ENCODE measurements at regions not wholly inside any gene's neighbourhood (a gene's known extent, or its start where the extent isn't known, plus 50 kb on each side); places are given as distances from the start of the nearest gene placed in this dataset.
"Not testable (repeated sequence)": the region's sequence is repeated elsewhere in the genome, so short reads cannot be mapped to it uniquely, and the experiment has no call there.

GRCh38 chr7:65453341-65454030, 79.8 kb downstream of the ZNF92 start:
- TF ChIP-seq CTCF (IDR thresholded peaks at IDR 0.05; ENCODE audit: insufficient read depth, low read length, severe bottlenecking) = no peak
- DNase-seq (ENCODE audit: low read depth) (no peak), FAIRE-seq (no peak)

GRCh38 chr7:65454469-65454868, 80.8 kb downstream of the ZNF92 start:
- TF ChIP-seq CTCF (IDR thresholded peaks at IDR 0.05; ENCODE audit: insufficient read depth, low read length, severe bottlenecking) = no peak
- Histone ChIP-seq H3K27me3 (ENCODE audit: control insufficient read depth, insufficient read depth, low read length) (no peaks in the 10 kb centered on the region), H3K36me3 (ENCODE audit: control insufficient read depth, insufficient read depth, low read length) (no peaks in the 10 kb centered on the region), H3K4me3 (ENCODE audit: low read depth, low read length) (no peak overlapping the region)
- DNase-seq (ENCODE audit: low read depth) = no peak
- no peak for FAIRE-seq

More at GRCh38 chr7:65453341-65454030, 79.8 kb downstream of the ZNF92 start:
- Histone ChIP-seq H3K36me3 (ENCODE audit: control insufficient read depth, insufficient read depth, low read length) (no peaks in the 10 kb centered on the region), H3K4me3 (ENCODE audit: low read depth, low read length) (no peak overlapping the region), H3K27me3 (ENCODE audit: control insufficient read depth, insufficient read depth, low read length) (no peaks in the 10 kb centered on the region)

- FAIRE-seq; H3K36me3 ChIP-seq (ENCODE audit: control insufficient read depth, insufficient read depth, low read length); H3K4me3 ChIP-seq (ENCODE audit: low read depth, low read length); H3K27me3 ChIP-seq (ENCODE audit: control insufficient read depth, insufficient read depth, low read length); DNase-seq (ENCODE audit: low read depth): not testable (repeated sequence)
These were observed 81.4 kb downstream of the ZNF92 start for GRCh38 chr7:65455050-65455449.

- FAIRE-seq = no peak
- H3K4me3 ChIP-seq (ENCODE audit: low read depth, low read length) = no peak overlapping the region
- H3K36me3 ChIP-seq (ENCODE audit: control insufficient read depth, insufficient read depth, low read length) = no peaks in the 10 kb centered on the region
- H3K27me3 ChIP-seq (ENCODE audit: control insufficient read depth, insufficient read depth, low read length) = no peaks in the 10 kb centered on the region
- no peak for TF ChIP-seq CTCF (IDR thresholded peaks at IDR 0.05; ENCODE audit: insufficient read depth, low read length, severe bottlenecking)
- no peak for DNase-seq (ENCODE audit: low read depth)
These were observed 84.0 kb downstream of the ZNF92 start for GRCh38 chr7:65457705-65458104.

- Histone ChIP-seq H3K27me3 (ENCODE audit: control insufficient read depth, insufficient read depth, low read length) (no peaks in the 10 kb centered on the region), H3K36me3 (ENCODE audit: control insufficient read depth, insufficient read depth, low read length) (no peaks in the 10 kb centered on the region), H3K4me3 (ENCODE audit: low read depth, low read length) (no peak overlapping the region)
- no peak for FAIRE-seq
- no peak for TF ChIP-seq CTCF (IDR thresholded peaks at IDR 0.05; ENCODE audit: insufficient read depth, low read length, severe bottlenecking)
- no peak for DNase-seq (ENCODE audit: low read depth)
These were observed 85.8 kb downstream of the ZNF92 start for GRCh38 chr7:65459438-65459837.

- no peak for DNase-seq (ENCODE audit: low read depth)
- Histone ChIP-seq H3K27me3 (ENCODE audit: control insufficient read depth, insufficient read depth, low read length) (no peaks in the 10 kb centered on the region), H3K4me3 (ENCODE audit: low read depth, low read length) (no peak overlapping the region), H3K36me3 (ENCODE audit: control insufficient read depth, insufficient read depth, low read length) (no peaks in the 10 kb centered on the region)
- TF ChIP-seq CTCF (IDR thresholded peaks at IDR 0.05; ENCODE audit: insufficient read depth, low read length, severe bottlenecking) = no peak
- FAIRE-seq = no peak
These were observed 88.6 kb downstream of the ZNF92 start for GRCh38 chr7:65462148-65462716.
